ENCODE measurements at regions not wholly inside any gene's neighbourhood (a gene's known extent, or its start where the extent isn't known, plus 50 kb on each side); places are given as distances from the start of the nearest gene placed in this dataset.

GRCh38 chr2:10964052-10964790 lies 52.5 kb downstream of the KCNF1 start:
- TF ChIP-seq CTCF (conservative IDR thresholded peaks at IDR 0.05), result no peak
- no CpG with 5 or more reads among the region's 14 CpGs for WGBS (ENCODE audit: extremely low coverage, insufficient read length, low lambda C conversion rate)

More at GRCh38 chr2:10964052-10964790, 52.5 kb downstream of the KCNF1 start:
- no peaks in the 10 kb centered on the region for H3K27me3 ChIP-seq (ENCODE audit: insufficient read depth, low read length)
- H2BK120ac ChIP-seq (ENCODE audit: low read depth, low read length, poor library complexity, severe bottlenecking), result no peak overlapping the region
- H3T11ph ChIP-seq (ENCODE audit: low read length), result no peak overlapping the region
- no peak overlapping the region for H2AK5ac ChIP-seq (ENCODE audit: insufficient read length, low read length)
- Mint-ChIP-seq H3K4me1 (peaks cover 21 to 23% of the 10 kb centered on the region in 2 experiments), H3K9me3 (no peaks in the 10 kb centered on the region), H3K4me3 (no peak overlapping the region), H3K27ac (no peak overlapping the region), H3K36me3 (ENCODE audit: insufficient read depth in 1 of 3, low read depth in 3 of 3) (no peaks in the 10 kb centered on the region; a peak in 1 of 7 replicates), H3K27me3 (ENCODE audit: low read depth) (peaks cover 4% of the 10 kb centered on the region)
- H3K79me2 ChIP-seq (ENCODE audit: insufficient read depth, low read length), result no peaks in the 10 kb centered on the region
- H4K91ac ChIP-seq (ENCODE audit: insufficient read length, low read depth, low read length), result no peak overlapping the region
- no peaks in the 10 kb centered on the region for H3K9me3 ChIP-seq (ENCODE audit: control insufficient read depth, low read depth, low read length)
- no peak overlapping the region for H2AFZ ChIP-seq (ENCODE audit: low read length)
- no peak overlapping the region for H3K4me2 ChIP-seq (ENCODE audit: insufficient read depth, insufficient read length, low read length)
- H4K8ac ChIP-seq (replicated peaks; ENCODE audit: insufficient read length, low read depth, low read length), result no peak overlapping the region
- H4K20me1 ChIP-seq (ENCODE audit: control insufficient read depth, insufficient read depth, insufficient read length), result no peaks in the 10 kb centered on the region
- H3K14ac ChIP-seq (ENCODE audit: insufficient read depth, low read length), result no peak overlapping the region
- no peak overlapping the region for H2BK15ac ChIP-seq (ENCODE audit: low read depth, low read length)
- H3K27ac ChIP-seq (ENCODE audit: insufficient read length, low read depth, low read length), result no peak overlapping the region
- no peak overlapping the region for H3K18ac ChIP-seq (ENCODE audit: insufficient read length, low read depth, low read length)
- no peak overlapping the region for H2BK20ac ChIP-seq (ENCODE audit: low read depth, low read length, poor library complexity, severe bottlenecking)
- no peak overlapping the region for H4K5ac ChIP-seq (ENCODE audit: insufficient read length, low read depth, low read length)
- H2BK5ac ChIP-seq (ENCODE audit: insufficient read length, low read length), result no peak overlapping the region
- no peak overlapping the region for H3K56ac ChIP-seq (ENCODE audit: insufficient read length, low read depth, low read length)
- H3K23ac ChIP-seq (ENCODE audit: insufficient read length, low read depth, low read length), result no peak overlapping the region
- H3K23me2 ChIP-seq (ENCODE audit: insufficient read length, low read depth, low read length, poor library complexity, severe bottlenecking), result no peaks in the 10 kb centered on the region
- H3K4ac ChIP-seq (ENCODE audit: low read depth, low read length), result no peak overlapping the region
- H3K4me1 ChIP-seq (ENCODE audit: insufficient read depth, low read length), result no peaks in the 10 kb centered on the region
- DNase-seq, result no peak
- H3K79me1 ChIP-seq (ENCODE audit: insufficient read depth, low read depth, low read length, poor library complexity, severe bottlenecking), result no peaks in the 10 kb centered on the region
- H3K9ac ChIP-seq (ENCODE audit: extremely low read depth, insufficient read length, low read length), result no peak overlapping the region
- no peak overlapping the region for H2BK12ac ChIP-seq (ENCODE audit: insufficient read length, low read depth, low read length)
